ENCODE measurements at regions not wholly inside any gene's neighbourhood (a gene's known extent, or its start where the extent isn't known, plus 50 kb on each side); places are given as distances from the start of the nearest gene placed in this dataset.

DNA sequence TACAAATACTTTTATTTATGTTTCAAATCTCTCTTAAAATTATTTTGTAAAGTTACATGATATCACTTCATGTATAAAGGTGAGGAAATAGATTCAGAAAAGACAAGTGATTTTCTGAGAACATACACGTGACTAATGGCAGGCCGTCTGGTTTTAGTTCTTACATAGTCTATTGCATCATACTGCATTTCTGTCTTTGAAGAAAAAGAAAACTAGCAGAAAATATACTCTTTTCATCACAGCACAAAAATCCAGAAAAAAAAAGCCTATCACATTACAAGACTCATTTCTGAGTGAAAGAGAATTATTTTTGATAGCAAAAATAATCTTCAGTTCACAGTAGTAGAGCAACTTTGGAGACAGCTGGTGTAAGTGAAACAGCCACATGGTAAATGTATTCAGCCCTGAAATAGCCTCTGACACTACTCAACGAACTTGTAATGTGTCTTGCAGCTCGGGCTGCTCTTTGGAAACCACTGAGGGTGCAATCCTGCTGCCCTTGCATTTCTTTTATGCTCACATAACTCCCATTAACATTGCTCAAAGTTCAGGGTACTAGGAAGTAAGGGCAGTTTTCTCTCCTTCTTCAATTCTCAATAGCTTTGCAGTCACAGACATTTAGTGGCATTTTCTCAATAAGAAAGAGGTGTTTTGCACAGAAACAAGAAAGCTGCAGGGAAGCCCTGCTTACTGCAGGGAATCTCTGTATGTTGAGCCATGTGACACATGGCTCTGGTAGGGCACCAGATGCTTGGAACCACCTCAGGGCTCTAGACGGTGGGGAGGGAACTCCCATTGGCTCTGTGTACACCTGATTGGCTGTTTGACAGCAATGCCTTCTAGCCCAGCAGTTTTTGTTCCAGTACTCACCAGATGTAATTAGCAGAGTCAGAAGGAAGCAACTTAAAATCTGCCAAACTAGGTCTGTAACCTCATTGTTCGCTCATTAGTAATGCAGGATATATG is 845.3 kb upstream of the PTPRD start:
- no peak overlapping the region for H3K27ac ChIP-seq
- no peak for TF ChIP-seq CTCF (IDR thresholded peaks at IDR 0.05)
- no peaks in the 10 kb centered on the region for H3K36me3 ChIP-seq
- intact Hi-C loops (cut with DNase I), result no loop called here
- H3K27me3 ChIP-seq, result no peaks in the 10 kb centered on the region
- H3K4me3 ChIP-seq, result no peak overlapping the region
- no peaks in the 10 kb centered on the region for H3K9me3 ChIP-seq
- no peak for DNase-seq
- no peak for ATAC-seq
- H3K4me1 ChIP-seq, result no peaks in the 10 kb centered on the region

GRCh38 chr9:11469745-11470144 is 856.9 kb upstream of the PTPRD start:
- TF ChIP-seq CTCF (IDR thresholded peaks at IDR 0.05), result no peak
- Histone ChIP-seq H3K27ac (no peak overlapping the region), H3K4me1 (no peaks in the 10 kb centered on the region), H3K9me3 (peaks cover 0 to 4% of the 10 kb centered on the region in 2 donors), H3K36me3 (no peaks in the 10 kb centered on the region), H3K4me3 (no peak overlapping the region), H3K27me3 (no peaks in the 10 kb centered on the region)
- intact Hi-C loops (cut with DNase I), result no loop called here
- ATAC-seq (no peak), DNase-seq (no peak)

- Histone ChIP-seq H3K27ac (no peak overlapping the region), H3K4me1 (no peaks in the 10 kb centered on the region), H3K36me3 (no peaks in the 10 kb centered on the region), H3K4me3 (no peak overlapping the region), H3K9me3 (peaks cover 0 to 6% of the 10 kb centered on the region in 2 donors), H3K27me3 (no peaks in the 10 kb centered on the region)
- intact Hi-C loops (cut with DNase I), result no loop called here
- no peak for TF ChIP-seq CTCF (IDR thresholded peaks at IDR 0.05)
- ATAC-seq (no peak), DNase-seq (peak in 1 of 4 donors; percentile 51)
Observed at GRCh38 chr9:11471321-11471720, 858.5 kb upstream of the PTPRD start.

GRCh38 chr9:11500780-11501179 is 888.0 kb upstream of the PTPRD start:
- Histone ChIP-seq H3K36me3 (no peaks in the 10 kb centered on the region), H3K27me3 (no peaks in the 10 kb centered on the region), H3K9me3 (no peaks in the 10 kb centered on the region), H3K4me3 (no peak overlapping the region), H3K27ac (no peak overlapping the region), H3K4me1 (no peaks in the 10 kb centered on the region)
- no peak for TF ChIP-seq CTCF (IDR thresholded peaks at IDR 0.05)
- DNase-seq, result peak in 1 of 4 donors; percentile 34
- intact Hi-C loops (cut with DNase I), result no loop called here
- ATAC-seq, result no peak

DNA sequence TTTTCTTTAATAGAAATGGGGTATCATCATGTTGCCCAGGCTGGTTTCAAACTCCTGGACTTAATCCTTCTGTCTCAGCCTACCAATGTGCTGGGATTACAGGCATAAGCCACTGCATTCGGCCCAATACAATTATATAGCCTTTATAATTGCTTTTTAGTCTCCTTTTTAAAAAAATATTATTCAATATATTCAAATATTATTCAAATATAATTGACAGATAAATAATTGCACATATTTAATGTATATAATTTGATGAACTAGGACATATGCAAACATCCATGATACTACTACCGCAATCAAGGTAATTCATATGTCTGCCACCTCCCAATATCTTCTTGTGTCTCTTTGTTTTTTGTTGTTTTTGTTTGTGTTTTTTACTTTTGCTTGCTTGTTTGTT is 894.2 kb upstream of the PTPRD start:
- Histone ChIP-seq H3K9me3 (peaks cover 0 to 5% of the 10 kb centered on the region in 2 donors), H3K27ac (no peak overlapping the region), H3K36me3 (no peaks in the 10 kb centered on the region), H3K4me1 (no peaks in the 10 kb centered on the region), H3K4me3 (no peak overlapping the region), H3K27me3 (no peaks in the 10 kb centered on the region)
- TF ChIP-seq CTCF (IDR thresholded peaks at IDR 0.05), result no peak
- DNase-seq, result no peak
- ATAC-seq, result no peak
- intact Hi-C loops (cut with DNase I), result no loop called here

Data from left lung (tissue), 4 donors.